ENCODE measurements at regions not wholly inside any gene's neighbourhood (a gene's known extent, or its start where the extent isn't known, plus 50 kb on each side); places are given as distances from the start of the nearest gene placed in this dataset.

- TF ChIP-seq GATA2 (IDR thresholded peaks at IDR 0.05; ENCODE audit: low read depth, low read length) (no peak), GATA3 (IDR thresholded peaks at IDR 0.05; ENCODE audit: low read depth, low read length) (no peak)
Measured at GRCh38 chr5:57568136-57568535, 85.5 kb upstream of the ACTBL2 start.
